ENCODE measurements at regions not wholly inside any gene's neighbourhood (a gene's known extent, or its start where the extent isn't known, plus 50 kb on each side); places are given as distances from the start of the nearest gene placed in this dataset.
"Not testable (repeated sequence)": the region's sequence is repeated elsewhere in the genome, so short reads cannot be mapped to it uniquely, and the experiment has no call there.

DNA sequence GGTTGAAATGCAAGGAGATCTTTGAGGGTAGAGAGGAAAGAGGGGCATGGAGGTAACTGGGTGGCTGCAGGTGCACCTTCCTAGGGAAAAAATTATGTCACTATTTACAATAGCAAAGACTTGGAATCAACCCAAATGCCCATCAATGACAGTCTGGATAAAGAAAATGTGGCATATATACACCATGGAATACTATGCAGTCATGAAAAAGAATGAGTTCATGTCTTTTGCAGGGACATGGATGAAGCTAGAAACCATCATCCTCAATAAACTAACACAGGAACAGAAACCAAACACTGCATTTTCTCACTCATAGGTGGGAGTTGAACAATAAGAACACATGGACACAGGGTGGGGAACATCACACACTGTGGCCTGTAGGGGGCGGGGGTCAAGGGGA, 243.4 kb upstream of the GHR start:
- TF ChIP-seq POLR2A (IDR thresholded peaks at IDR 0.05) = not testable (repeated sequence)
- TF ChIP-seq, protein P1, sequence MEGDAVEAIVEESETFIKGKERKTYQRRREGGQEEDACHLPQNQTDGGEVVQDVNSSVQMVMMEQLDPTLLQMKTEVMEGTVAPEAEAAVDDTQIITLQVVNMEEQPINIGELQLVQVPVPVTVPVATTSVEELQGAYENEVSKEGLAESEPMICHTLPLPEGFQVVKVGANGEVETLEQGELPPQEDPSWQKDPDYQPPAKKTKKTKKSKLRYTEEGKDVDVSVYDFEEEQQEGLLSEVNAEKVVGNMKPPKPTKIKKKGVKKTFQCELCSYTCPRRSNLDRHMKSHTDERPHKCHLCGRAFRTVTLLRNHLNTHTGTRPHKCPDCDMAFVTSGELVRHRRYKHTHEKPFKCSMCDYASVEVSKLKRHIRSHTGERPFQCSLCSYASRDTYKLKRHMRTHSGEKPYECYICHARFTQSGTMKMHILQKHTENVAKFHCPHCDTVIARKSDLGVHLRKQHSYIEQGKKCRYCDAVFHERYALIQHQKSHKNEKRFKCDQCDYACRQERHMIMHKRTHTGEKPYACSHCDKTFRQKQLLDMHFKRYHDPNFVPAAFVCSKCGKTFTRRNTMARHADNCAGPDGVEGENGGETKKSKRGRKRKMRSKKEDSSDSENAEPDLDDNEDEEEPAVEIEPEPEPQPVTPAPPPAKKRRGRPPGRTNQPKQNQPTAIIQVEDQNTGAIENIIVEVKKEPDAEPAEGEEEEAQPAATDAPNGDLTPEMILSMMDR (IDR thresholded peaks at IDR 0.05) = not testable (repeated sequence)
